OCI-LY1 (cell line): ENCODE measurements at regions not wholly inside any gene's neighbourhood (a gene's known extent, or its start where the extent isn't known, plus 50 kb on each side); places are given as distances from the start of the nearest gene placed in this dataset.

Experiments used
- CTCF ChIP-seq: fragments of 200-600 bp; sonication (generic), shearing (Covaris generic); IDR thresholded peaks from 2 replicates; pipeline ENCODE4 v1.5.1; 2017; ENCODE audit warnings: mild to moderate bottlenecking, antibody characterized with exemption, low read length, moderate library complexity, mixed read lengths
- EZH2 ChIP-seq: fragments of 200-600 bp; sonication (generic), shearing (Covaris generic); IDR thresholded peaks from 2 replicates; pipeline ENCODE4 v1.8.0; 2017; ENCODE audit warnings: borderline replicate concordance, mixed run types, mild to moderate bottlenecking, antibody characterized with exemption, low read length, moderate library complexity, mixed read lengths

GRCh38 chr1:10899490-10900250 lies 103.2 kb upstream of the CASZ1 start:
- TF ChIP-seq CTCF (no peak), EZH2 (no peak)
